Tongue (tissue), 1 donor: ENCODE measurements at regions not wholly inside any gene's neighbourhood (a gene's known extent, or its start where the extent isn't known, plus 50 kb on each side); places are given as distances from the start of the nearest gene placed in this dataset.

ENCODE experiments used
- DNase-seq: peaks from one replicate; pipeline ENCODE4 v3.0.0-alpha.2; 2015

- no peak for DNase-seq
These were observed 374.7 kb downstream of the ALG10 start for GRCh38 chr12:34396861-34397590.

- DNase-seq = no peak
These were observed 375.5 kb downstream of the ALG10 start for GRCh38 chr12:34397591-34398365.

GRCh38 chr12:34398366-34398705 is 376.0 kb downstream of the ALG10 start:
- DNase-seq = no peak

DNA sequence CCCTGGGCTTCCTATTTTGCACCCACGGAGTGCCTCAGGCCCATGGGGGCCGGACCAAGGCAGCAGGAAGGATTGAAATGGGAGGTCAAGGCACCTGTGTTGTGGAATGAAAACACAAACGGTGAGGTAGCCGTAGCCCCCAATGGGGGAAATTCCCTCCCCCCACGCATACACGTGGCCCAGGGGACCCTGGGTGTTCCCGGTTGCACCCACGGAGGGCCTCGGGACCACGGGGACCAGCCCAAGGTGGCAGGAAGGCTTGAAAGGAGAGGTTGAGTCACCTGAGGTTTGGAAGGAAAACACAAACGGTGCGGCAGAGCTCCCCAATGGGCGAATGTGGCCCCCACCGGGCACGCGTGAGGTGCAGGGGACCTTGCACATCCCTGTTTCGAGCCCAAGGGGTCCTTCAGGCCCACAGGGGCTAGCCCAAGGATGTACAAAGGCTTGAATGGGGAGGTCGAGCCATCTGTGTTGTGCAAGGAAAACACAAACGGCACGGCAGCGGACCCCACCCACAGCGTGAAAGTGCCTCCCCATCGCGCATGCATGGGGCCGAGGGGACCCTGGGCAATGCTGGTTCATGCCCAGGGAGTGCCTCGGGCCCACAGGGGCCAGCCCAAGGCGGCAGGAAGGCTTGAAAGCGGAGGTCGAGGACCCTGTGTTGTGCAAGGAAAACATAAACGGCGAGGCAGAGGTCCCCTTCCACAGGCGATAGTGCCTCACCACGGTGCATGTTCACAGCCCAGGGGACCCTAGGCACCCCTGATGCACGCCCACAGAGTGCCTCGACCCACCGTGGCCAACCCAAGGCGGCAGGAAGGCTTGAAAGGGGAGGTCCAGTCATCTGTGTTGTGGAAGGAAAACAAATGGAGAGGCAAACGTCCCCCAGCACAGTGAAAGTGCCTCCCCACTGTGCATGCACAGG is 376.7 kb downstream of the ALG10 start:
- DNase-seq = no peak

GRCh38 chr12:34399631-34400410 is 377.5 kb downstream of the ALG10 start:
- no peak for DNase-seq

DNA sequence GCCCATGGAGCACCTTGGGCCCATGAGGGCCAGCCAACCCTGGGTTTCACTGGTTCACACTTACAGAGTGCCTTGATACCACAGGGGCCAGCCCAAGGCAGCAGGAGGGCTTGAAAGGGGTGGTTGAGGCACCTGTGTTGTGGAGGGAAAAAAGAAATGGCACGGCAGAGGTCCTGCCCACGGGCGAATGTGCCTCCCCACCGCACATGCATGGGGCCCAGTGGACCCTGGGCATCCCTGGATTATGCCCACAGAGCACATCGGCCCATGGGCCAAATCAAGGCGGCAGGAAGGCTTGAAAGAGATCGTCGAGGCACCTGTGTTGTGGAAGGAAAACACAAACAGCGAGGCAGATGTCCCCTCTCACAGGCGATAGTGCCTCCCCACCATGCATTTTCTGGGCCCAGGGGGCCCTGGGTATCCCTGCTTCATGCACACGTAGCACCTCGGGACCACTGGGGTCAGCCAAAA is 378.1 kb downstream of the ALG10 start:
- no peak for DNase-seq

DNA sequence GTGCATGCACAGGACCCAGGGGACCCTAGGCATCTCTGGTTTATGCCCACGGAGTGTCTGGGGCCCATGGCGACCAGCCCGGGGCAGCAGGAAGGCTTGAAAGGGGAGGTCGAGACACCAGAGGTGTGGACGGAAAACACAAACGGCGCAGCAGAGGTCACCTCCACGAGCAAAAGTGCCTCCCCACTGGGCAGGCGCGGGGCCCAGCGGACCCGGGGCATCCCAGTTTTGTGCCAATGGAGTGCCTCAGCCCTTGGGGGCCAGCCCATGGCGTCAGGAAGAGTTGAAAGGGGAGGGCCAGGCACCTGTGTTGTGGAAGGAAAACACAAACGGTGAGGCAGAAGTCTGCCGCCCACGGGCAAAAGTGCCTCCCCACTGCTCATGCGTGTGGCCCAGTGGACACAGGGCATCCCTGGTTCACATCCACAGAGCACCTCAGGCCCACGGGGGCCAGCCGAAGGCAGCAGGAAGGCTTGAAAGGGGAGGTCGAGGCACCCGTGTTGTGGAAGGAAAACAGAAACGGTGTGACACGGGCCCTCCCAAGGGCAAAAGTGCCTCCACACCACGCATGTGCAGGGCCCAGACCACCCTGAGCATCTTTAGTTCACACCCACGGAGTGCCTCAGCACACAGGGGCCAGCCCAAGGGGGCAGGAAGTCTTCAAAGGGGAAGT is 378.8 kb downstream of the ALG10 start:
- no peak for DNase-seq

GRCh38 chr12:34401659-34402227 is 379.4 kb downstream of the ALG10 start:
- no peak for DNase-seq

DNA sequence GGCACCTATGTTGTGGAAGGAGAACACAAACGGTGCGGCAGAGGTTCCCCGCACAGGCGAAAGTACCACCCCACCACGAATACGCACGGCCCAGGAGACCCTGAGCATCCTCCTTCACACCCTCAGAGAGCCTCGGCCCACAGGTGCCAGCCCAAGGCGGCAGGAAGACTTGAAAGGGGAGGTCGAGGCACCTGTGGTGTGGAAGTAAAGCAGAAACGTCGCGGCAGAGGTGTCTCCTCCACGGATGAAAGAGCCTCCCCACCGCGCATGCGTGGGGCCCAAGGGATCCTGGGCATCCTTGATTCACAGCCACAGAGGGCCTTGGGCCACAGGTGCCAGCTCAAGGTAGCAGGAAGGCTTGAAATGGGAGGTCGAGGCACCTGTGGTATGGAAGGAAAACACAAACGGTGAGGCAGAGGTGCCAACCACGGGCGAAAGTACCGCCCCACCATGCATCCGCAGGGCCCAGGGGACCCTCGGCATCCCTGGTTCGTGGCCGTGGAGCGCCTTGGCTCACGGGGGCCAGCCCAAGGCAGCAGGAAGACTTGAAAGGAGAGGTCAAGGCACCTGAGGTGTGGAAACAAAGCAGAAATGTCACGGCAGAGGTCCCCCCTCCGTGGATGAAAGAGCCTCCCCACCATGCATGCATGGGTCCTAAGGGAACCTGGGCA is 380.1 kb downstream of the ALG10 start:
- DNase-seq = no peak

- no peak for DNase-seq
These were observed 380.8 kb downstream of the ALG10 start for GRCh38 chr12:34402899-34403705.

GRCh38 chr12:34403706-34404376 is 381.5 kb downstream of the ALG10 start:
- no peak for DNase-seq

GRCh38 chr12:34404377-34405285 is 382.3 kb downstream of the ALG10 start:
- no peak for DNase-seq

GRCh38 chr12:34405286-34406227 is 383.3 kb downstream of the ALG10 start:
- no peak for DNase-seq

DNA sequence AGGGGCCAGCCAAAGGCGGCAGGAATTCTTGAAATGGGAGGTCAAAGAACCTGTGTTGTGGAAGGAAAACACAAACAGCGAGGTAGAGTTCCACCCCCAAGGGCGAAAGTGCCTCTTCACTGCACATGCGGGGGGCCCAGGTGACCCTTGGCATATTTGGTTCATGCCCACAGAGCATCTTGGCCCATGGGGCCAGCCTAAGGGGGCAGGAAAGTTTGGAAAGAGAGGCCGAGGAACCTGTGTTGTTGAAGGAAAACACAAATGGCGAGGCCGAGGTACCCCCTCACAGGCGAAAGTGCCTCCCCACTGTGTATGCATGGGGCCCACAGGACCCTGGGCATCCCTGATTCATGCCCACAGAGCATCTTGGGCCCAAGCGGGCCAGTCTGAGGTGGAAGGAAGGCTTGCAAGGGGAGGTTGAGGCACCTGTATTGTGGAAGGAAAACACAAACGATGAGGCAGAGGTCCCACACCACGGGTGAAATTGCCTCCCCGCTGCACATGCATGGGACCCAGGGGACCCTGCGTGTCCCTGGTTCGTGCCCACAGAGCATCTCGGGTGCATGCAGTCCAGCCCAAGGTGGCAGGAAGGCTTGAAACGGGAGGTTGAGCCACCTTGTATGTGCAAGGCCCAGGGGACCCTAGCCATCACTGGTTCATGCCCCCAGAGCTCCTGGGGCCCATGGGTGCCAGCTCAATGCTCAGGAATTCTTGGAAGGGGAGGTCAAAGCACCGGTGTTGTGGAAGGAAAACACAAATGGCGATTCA is 384.1 kb downstream of the ALG10 start:
- DNase-seq = no peak

DNA sequence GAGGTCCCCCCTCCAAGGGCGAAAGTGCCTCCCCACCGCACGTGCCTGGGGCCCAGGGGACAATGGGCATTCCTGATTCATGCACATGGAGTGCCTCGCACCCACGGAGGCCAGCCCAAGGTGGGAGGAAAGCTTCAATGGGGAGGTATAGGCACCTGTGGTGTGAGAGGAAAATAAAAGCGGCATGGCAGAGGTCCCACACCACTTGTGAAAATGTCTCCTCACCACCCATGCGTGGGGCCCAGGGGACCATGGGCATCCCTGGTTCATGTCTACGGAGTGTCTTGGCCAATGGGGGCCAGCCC is 384.7 kb downstream of the ALG10 start:
- DNase-seq = no peak

DNA sequence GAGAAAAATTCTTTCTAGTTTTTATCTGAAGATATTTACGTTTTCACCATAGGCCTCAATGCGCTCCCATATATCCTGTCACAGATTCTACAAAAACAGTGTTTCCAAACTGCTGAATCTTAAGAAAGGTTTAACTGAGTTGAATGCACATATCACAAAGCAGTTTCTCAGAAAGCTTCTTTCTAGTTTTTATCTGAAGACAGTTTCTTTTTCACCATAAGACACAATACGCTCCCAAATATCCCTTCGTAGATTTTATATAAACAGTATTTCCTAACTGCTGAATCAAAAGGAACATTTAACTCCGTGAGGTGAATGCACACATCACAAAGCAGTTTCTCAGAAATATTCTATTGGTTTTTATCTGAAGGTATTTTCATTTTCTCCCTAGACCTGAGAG is 385.5 kb downstream of the ALG10 start:
- no peak for DNase-seq
